Activated CD4-positive, alpha-beta T cell treated with anti-CD3 and anti-CD28 coated beads, Interleukin-2, Interleukin-6, amounts not matched to agents 100 ng/mL and 50 ng/mL, durations not matched to agents 16 hours and 8 hours (primary cell): ENCODE measurements at regions not wholly inside any gene's neighbourhood (a gene's known extent, or its start where the extent isn't known, plus 50 kb on each side); places are given as distances from the start of the nearest gene placed in this dataset.

Source experiments
- DNase-seq: peaks from one replicate; pipeline ENCODE4 v3.0.0-alpha.2; 2020

DNA sequence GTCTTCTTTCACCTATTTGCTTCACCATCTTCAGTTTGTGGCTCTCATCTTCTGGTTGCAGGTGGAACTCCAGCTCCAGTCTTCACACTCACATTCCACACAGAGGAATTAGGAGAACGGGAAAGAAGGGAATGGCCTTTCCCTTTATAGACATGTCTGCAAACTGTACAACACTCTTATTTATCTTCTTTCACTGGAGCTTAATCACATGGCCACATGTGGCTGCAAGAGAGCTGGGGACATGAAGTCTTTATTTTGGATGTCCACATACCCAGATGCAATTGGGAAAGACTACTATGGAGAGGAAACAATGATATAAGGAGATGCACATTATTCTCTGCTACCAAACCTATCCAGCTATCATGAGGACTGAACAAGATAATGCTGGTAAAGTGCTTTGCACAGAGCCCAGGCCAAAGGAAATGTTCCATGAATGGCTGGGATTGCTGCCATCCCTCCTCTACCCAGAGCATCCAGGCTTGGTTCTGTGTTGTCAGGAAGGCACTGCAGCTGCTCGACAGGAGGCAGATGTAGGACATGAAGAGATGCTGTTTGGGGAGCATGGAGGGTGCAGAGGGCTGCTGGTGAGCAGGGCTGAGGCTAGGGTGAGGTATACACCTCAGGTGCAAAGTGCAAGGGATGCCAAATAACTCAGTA lies 183.8 kb upstream of the TBX20 start:
- no peak for DNase-seq

DNA sequence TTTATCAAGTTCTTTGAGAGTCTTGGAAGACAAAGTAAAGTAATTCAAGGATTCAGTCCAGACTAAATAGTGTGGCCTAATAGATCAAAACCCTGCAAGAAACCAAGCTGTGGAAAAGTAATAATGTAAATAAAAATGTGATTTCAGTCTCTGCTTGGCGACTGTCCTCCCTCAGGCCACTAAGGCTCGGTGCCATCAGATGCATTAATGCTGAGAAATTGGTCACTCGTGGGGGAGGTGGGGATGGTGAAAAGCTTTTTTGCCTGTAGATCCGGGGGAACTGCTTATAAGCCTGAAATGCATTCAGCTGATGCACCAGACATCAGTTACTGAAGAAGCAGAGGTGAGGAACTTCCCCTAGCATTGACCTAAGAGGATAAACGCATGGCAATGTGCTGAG lies 182.6 kb upstream of the TBX20 start:
- no peak for DNase-seq

DNA sequence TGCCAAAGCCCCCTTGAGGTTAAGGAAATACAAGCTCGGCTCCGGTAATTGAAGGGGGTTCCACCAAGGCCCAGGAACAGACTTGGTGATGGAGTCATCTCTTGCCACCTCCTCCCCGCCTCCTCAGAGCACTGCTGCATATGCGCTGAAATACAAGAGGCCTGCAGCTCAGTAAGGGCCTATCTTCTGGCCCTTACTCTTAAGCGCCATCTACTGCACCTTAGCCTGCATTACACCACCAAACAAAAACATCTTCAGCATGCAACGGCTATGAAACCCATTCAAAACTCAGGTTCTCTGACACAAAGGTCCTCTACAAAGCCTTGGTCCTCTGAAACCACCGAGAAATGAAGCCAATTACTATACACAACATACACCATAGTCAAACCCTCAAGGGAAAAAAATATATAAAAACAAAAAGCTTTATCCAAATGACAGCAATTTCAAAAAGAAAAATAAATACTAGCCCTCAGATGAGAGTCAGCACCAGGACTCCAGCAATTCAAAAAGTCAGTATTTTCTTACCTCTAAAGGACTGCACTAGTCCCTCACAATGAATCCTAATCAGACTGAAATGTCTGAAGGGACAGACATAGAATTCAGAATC lies 176.8 kb upstream of the TBX20 start:
- peak; percentile 41 for DNase-seq

DNA sequence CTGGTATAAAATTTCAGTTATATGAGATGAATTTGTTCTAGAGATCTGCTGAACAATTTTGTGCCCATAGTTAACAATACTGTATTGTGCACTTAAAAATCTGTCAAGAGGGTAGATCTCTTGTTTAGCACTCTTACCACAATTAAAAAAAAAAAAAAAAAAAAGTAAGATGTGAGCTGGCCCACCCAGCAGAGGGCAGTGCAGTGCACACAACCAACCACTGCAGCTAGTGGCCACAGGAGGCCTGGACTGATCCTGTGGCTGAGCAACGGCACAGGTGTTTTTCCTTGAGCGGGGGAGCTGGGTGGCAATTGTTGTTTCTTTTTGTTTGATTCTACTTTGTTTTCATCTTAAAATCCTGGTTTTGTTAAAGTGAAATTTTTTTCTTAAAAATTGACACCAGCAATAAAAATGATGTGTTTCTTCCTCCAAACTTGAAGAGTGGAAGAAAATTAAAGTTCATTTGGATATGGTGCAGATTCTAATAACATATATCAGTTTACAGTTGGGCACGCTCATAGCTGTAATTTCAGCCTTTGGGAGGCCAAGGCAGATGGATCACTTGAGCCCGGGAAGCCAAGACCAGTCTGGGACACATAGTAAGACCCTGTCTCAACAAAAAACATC lies 171.1 kb upstream of the TBX20 start:
- peak; percentile 59 for DNase-seq

DNA sequence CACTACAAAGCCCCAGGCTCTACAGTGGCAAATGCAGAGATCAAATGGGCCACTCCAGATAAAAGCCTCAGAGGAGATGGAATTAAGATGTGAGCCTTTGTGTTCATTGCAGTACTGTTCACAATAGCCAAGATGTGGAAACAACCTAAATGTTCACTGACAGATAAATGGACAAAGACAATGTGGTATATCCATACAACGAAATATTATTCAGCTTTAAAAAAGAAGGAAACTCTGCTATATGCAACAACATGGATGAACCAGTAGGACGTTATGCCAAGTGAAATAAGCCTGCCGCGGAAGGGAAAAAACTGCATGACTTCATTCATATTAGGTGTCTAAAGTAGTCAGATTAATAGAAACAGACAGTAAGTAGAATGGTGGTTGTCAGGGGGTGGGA lies 170.5 kb upstream of the TBX20 start:
- no peak for DNase-seq

DNA sequence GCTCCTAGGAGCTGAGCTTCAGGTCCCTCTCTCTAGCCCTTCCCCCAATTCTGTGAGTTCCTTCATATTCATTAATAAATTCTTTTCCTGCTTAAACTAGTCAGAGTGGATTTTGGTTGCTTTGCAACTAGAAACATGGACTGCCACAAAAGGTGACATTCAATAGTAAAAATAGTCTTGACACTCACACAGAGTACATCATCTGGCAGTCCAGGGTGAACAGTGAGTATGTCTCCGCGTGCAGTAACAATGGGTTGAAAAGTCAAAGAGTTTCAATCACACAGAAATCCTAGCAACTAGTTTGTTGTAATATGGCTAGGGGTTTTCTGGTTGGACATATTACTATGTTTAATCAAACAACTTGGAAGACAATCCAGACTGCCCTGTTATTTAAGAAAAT lies 168.8 kb upstream of the TBX20 start:
- DNase-seq, result no peak

DNA sequence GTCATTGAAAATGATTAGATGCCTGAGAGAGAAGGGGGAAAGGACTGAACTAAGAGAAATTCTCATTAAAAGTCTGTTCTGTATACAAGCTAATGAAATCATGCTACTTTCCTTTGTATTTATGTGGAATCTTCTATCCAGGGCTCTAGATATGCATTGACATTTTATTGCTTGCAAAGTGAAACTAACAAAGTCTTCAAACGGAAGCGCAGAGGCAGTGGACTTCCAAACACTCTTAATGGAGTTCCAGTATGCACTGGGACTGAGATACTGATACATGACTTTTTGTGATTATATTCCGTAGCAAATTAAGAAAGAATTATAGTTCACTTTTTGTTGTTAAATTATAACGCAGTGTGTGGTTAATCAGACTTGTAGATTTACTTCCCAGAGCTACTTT lies 166.8 kb upstream of the TBX20 start:
- DNase-seq, result no peak

DNA sequence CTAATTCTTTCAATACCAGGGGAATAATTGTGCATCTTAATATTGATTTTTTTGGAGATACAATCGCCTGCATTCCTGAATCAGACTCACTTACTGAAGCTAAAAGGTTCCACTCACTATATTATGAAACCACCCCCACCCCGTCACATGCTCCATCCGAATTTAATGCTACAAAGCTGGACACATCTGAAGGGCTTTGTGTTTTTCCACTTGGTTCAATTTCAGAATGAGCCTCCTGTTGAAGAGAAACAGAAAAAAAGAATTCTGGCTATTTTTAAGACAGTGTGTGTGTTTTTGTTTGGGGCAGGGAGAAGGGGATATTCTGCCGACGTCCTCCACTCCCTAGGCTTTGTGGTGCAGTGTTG lies 165.5 kb upstream of the TBX20 start:
- DNase-seq, result no peak

DNA sequence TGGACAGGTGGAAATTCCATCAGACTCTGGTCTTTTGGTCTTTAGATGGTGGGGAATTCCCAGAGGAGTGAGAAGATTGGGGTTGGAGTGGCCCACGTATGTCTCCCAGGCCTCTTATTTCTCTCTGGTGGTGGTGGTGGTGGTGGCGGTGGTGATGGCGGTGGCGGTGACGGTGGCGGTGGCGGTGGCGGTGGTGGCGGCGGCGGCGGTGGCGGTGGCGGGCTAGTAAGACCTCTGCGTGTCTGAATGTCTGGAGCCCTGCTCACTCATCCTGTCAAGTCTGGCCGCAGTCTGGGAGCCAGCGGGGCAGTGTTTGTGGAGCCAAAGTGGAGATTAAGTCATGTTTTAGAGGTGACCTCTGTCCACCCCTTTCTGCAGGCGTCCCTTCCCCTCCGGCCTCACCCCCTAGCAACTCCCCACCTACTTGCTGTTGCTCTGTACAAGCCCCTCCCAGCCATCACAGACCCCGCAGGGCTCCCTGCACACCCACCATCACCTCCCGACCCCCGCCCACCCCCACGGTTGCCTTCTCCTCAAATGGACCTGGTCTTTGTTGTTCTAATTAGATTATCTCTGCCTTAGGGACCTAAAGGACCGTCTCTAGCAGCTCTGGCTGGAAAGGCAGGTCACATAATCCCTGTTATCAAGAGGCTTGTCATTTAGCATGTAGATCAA lies 165.0 kb upstream of the TBX20 start:
- DNase-seq, result no peak

DNA sequence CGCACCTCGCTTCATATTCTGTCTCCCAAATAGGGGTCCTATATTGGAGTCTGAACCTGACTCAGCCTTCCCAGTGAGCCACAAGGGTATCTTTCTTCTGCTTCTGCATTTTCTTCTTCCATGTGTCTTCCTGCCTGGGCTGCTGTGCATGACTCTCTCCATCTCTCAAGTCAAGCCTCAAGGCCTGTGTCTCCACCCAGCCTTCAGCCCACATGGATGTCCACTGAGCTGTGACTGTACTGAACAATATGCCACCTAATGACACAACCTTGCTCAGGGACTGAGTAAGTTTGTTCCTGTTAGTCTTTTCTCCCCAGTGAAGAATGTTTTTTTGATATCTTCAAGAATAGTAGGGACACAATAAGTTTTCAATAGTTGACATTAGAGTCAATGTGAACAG lies 162.7 kb upstream of the TBX20 start:
- DNase-seq, result no peak

DNA sequence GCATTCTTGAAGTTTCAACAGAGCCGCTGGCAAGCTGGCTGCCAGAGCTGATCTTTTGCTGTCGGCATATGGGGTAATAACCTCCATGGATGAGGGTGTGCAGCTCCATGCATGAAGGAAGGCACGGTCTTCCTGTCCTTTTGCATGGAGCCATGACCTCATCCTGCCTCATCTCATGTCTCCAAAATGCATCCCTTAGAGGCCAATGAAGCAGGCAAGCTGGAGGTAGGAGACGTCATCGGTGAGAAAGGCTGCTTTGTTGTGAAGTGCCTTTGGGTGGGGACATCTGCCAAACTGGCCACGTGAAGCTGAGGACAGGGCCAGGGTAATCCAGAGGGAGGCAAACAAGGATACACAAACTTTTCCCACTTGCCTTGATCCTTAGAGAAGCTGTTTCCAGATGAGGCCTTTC lies 161.5 kb upstream of the TBX20 start:
- DNase-seq, result no peak

DNA sequence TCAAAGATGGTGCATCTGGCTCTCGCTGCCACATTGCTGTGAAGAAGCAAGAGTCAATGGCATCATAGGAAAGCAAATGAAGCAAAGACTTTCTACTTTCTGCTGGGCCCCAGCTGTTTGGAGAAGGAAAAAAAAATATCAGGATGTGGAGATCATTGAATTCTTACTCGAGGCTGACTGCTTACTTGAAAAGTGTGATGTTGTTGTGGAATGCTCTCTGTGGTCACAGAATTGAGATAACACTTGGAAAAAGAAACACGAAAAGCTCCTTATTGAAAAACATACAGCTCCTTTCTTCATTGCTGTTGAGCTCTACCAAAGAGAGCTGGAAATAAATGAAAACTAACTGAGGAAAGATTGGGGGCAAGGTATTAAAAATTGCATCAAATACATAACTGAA lies 157.4 kb upstream of the TBX20 start:
- no peak for DNase-seq

DNA sequence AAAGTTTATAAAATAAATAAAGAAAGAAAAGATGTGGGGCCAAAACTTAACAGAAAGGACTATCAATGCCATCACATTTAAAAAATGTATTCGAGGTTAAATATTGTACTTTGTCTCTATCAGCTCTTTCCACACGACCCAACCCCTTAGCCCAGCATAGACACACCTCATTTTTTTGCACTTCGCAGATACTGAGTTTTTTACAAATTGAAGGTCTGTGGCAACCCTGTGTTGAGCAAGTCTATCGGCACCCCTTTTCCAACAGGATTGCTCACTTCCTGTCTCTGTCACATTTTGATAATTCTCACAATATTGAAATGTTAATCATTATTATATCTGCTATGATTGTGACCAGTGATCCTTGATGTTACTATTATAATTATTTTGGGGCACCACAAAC lies 151.6 kb upstream of the TBX20 start:
- no peak for DNase-seq

DNA sequence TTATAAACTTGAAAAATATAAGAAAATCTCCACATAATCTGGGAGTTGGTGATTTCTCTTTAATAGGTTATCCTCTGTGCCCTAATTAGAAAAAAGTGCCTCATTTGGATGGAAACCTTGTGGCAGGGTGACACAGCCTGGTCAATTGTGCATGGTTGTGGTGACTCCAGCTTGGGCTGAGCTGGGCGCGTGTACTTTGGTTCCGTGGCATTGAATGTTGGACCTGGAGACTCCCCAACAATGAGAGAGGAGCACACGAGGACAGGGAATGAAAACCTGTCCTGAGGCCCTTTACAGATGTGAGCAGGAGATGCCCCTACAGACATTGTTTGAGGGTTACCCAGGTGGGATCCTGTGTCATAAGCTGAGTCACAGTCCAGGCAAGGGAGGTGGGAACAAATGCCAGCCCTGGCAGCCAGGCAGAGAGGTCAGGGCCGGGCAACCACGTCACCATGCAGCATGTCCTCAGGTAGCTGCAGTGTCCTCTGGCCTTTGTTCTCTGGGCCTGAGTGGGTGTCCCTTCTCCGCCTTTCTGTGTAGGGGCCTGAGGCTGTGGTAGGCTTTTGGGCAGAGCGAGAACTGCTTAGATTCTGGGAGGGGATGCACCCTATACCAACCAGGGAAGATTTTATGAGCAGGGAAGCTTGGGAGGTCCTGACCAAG lies 147.4 kb upstream of the TBX20 start:
- DNase-seq, result no peak

DNA sequence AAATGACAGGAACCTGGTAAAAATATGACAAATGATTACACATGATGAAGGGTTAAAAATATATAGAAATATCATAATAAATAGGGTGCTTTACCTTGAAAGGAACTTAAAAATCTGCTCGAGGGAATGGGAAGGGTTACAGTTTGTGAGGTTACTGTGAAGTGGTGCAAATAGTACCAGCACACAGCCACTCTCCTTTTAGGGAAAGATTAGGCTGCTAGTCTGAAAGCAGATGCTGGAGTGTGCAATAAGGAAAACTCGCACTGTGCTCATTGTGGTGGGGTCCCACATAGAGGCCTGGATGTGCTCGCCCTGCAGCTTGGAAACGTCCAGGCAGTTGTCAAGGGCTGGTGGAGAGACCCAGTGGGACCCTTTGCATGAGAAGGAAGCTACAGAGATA lies 145.9 kb upstream of the TBX20 start:
- no peak for DNase-seq

DNA sequence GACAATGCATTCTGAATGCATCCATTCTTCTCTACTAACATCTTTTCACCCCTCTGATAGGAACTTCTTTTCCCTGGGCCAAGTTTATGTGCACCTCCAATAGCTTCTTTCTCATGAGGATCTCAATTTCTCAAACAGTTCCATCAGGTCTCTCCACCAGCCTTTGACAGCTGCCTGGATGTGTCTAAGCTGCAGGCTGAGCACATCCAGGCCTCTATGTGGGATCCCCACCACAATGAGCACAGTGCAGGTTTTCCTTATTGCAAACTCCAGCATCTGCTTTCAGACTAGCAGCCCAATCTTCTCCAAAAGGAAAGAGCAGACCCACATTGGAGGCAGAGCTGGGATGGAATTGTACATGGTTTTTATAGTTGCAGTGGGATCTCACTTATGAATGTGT lies 145.3 kb upstream of the TBX20 start:
- no peak for DNase-seq

DNA sequence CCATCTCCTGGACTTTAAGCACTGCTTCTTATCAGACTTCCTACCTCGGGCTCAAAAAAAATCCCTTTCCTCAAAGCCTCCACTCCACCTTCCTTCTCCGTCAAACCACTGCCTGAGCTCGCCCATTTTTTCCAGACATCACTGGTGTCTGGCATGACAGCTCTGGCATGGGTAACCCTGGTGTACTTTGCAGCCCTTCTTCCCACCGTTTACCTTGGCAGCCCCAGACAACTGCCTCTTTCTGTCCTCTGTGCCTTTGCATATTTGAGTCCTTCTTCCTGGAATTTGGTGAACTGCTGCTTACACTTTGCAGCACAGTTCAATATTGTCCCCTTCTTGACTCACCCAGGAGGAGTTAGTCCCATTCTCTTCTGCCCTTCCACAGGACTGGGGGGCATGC lies 144.6 kb upstream of the TBX20 start:
- DNase-seq, result no peak

DNA sequence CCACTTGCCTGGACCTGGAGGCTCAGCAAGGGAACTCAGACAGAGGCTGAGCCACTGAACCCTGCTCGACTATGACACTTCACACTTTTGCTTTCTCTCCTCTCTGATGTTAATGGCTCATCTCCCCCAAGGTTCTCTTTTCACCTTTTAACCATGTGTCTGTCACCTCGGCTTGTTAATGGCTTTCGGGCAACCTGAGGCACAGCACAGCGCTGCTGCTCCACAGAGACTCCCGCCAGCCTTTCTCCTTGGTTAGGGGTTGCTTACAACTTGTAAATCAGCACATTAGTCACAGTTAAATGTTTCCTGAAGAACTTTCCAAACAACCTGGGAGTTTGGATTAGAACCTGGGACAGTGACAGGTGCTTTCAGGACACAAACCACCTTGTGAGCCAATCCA lies 136.2 kb upstream of the TBX20 start:
- DNase-seq, result no peak

DNA sequence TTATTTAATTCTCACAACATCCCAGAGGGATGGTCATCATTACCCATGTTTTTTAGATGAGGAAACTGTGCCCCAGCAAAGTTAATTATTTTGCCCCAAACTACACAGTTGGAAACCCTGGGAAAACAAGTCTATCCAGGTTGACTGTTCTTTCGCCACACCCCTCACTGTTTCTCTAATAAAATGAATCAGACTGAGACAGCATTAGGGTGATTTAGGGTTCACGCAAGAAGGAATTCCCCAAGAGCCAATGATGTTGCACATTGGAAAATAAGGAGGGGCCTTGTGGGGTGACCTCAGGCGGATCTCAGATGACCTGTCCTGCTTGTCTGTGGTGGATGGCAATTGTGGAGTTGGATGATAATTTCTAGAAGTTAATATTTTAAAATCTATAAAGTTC lies 135.7 kb upstream of the TBX20 start:
- no peak for DNase-seq

DNA sequence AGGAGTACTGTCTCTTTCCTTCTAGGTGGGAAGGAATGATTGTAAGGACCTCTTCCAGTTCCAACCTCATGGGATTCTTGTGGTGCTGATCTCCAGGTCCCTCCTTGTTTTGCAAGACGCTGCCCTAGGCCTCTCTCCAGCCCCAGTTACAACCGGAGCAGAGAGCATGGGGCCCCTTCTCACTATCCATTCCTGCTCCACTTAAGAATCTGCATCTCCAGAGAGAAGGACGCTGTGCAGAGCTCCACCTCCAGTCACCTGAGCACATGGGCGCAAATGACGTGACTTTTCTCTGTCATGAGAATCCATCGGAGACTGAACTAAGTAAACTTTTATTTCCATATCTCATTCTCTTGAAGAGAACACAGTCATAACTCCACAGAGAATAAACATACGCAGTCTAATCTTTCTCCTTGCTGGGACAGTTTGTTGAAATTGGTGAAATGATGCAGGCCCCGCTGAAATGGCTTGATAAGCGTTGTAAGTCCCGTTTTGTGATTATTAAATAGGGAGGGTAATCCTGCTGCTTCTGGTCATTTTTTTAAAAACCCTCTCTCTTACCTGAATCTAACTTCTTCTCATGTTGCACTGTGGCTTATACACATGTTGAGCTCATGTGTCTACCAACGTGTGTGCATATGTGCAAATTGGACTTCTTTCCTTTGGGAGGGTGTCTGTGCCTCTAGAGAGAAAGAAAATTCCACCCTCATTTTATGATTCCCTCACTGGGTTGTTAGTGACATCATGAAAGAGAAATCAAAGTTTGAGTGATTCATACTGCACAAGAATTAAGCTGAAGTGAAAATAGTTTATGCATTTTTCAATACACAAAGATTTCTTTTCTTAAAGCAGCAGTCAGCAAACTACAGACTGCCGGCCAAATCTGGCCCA lies 133.2 kb upstream of the TBX20 start:
- DNase-seq, result no peak

DNA sequence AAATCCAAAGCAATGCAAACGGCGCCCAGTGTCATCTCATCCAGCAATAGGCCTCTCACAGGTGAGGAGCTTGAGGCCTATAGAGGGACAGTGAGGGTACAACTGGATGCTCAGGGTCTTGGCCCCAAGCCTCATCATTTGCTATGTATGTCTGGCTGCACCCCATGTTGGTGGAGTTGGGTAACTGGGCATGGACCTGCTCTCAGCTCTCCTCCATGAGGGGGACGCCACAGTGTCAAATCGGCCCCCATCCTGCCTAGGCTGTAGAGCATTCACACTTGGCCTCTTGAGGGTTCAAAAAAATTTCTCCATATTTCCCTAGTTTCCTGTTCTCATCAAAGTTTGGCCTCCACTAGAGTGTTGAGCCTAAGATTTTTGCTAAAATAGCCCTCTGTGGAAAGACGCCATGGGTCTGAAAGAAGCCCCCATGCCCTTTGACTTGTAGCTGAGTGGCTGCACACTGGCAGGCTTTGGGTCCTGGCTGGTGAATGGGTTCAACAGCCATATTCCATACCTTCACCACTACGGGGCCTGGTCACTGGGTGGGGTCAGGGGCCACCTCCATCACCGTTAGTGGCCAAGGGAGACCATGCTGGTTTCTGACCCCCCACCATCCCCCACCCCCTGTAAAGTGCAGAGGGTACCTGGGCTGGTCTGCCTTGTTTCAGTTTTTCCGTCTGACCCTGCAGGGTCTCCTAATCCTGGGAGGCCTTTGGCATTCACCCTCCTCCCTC lies 132.3 kb upstream of the TBX20 start:
- DNase-seq, result no peak
